HepG2 (cell line): ENCODE measurements at regions not wholly inside any gene's neighbourhood (a gene's known extent, or its start where the extent isn't known, plus 50 kb on each side); places are given as distances from the start of the nearest gene placed in this dataset.
"Not testable (repeated sequence)": the region's sequence is repeated elsewhere in the genome, so short reads cannot be mapped to it uniquely, and the experiment has no call there.

Experiments used
- FIP1L1 ChIP-seq: fragments of 200-400 bp; formaldehyde crosslinking; IDR thresholded peaks from 2 replicates; pipeline ENCODE4 v1.6.1; 2018; ENCODE audit warnings: low read depth, mild to moderate bottlenecking, low read length, moderate library complexity, borderline replicate concordance; ENCODE audit not compliant: insufficient read depth
- HNF4A ChIP-seq: sonication (generic); formaldehyde crosslinking; IDR thresholded peaks from 2 replicates; pipeline ENCODE4 v1.4.0; 2020; ENCODE audit warnings: missing genetic modification reagents
- KAT2B ChIP-seq: fragments of 150-350 bp; IDR thresholded peaks from 2 replicates; pipeline ENCODE4 v1.6.1; 2014; ENCODE audit warnings: low read depth, low read length, borderline replicate concordance
- NR3C1 ChIP-seq: sonication (generic); formaldehyde crosslinking; IDR thresholded peaks from 2 replicates; pipeline ENCODE4 v1.4.0; 2020; ENCODE audit warnings: missing genetic modification reagents
- PTBP1 ChIP-seq: fragments of 200-400 bp; formaldehyde crosslinking; IDR thresholded peaks from 2 replicates; pipeline ENCODE4 v1.6.1; 2018; ENCODE audit warnings: low read length, low read depth; ENCODE audit not compliant: poor library complexity, severe bottlenecking
- ZFP36 ChIP-seq: fragments of 150-350 bp; IDR thresholded peaks from 2 replicates; pipeline ENCODE4 v1.6.1; 2018; ENCODE audit warnings: borderline replicate concordance, low read length, low read depth; ENCODE audit not compliant: partially characterized antibody
- ZNF160 ChIP-seq: sonication (generic); formaldehyde crosslinking; IDR thresholded peaks from 2 replicates; pipeline ENCODE4 v1.8.0; 2022; ENCODE audit warnings: mild to moderate bottlenecking, inconsistent platforms, missing genetic modification reagents
- ZNF431 ChIP-seq: sonication (generic); formaldehyde crosslinking; IDR thresholded peaks from 2 replicates; pipeline ENCODE4 v1.9.0; 2022; ENCODE audit warnings: missing genetic modification reagents, low read depth, mild to moderate bottlenecking, borderline replicate concordance
- TF ChIP-seq, protein P1 (sequence below): sonication (generic); formaldehyde crosslinking; IDR thresholded peaks from 2 replicates; pipeline ENCODE4 v1.8.0; 2022; ENCODE audit warnings: missing genetic modification reagents, mild to moderate bottlenecking, borderline replicate concordance
- TF ChIP-seq, protein P2 (sequence below): sonication (generic); formaldehyde crosslinking; IDR thresholded peaks from 2 replicates; pipeline ENCODE4 v1.8.1; 2023; ENCODE audit warnings: mild to moderate bottlenecking, missing genetic modification reagents
- TF ChIP-seq, protein P3 (sequence below): IDR thresholded peaks from 2 replicates; pipeline ENCODE4 v1.6.1; 2012; ENCODE audit warnings: inconsistent platforms
- TF ChIP-seq, protein P4 (sequence below): sonication (generic); formaldehyde crosslinking; IDR thresholded peaks from 2 replicates; pipeline ENCODE4 v1.5.0; 2020; ENCODE audit warnings: mild to moderate bottlenecking, missing genetic modification reagents, moderate library complexity
- TF ChIP-seq, protein P5 (sequence below): sonication (generic); formaldehyde crosslinking; IDR thresholded peaks from 2 replicates; pipeline ENCODE4 v1.4.0; 2020; ENCODE audit warnings: missing genetic modification reagents
- TF ChIP-seq, protein P6 (sequence below): sonication (generic); formaldehyde crosslinking; IDR thresholded peaks from 2 replicates; pipeline ENCODE4 v1.4.0; 2020; ENCODE audit warnings: mild to moderate bottlenecking, low read depth, missing genetic modification reagents

DNA sequence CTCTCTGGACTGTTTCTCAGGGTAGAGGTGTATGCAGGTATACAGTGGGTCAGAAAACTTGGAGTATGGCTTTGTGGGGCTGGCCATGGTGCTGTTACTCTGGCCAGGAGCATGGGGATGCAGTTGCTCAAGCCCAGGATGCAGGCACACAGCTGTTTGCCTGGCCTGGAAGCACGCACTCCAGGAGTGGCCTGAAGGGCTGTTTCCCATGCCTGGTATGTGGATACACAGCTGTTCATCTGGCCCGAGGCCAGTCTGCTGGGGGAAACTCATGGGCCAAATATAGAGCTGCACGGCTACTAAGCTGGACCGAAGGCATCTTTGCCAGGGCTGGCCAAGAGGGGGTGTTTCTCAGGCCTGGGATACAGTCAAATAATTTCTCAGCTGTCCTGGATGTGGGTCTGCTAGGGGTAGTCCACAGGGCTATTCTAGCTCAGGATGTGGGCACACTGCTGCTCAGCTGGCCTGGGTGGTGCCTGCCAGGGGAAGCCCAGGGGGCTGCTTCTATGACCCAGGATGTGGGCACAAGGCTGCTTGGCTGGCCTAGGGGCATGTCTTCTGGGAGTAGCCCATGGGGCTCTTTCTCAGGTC is 104.1 kb downstream of the THSD1 start:
- TF ChIP-seq, protein P1, sequence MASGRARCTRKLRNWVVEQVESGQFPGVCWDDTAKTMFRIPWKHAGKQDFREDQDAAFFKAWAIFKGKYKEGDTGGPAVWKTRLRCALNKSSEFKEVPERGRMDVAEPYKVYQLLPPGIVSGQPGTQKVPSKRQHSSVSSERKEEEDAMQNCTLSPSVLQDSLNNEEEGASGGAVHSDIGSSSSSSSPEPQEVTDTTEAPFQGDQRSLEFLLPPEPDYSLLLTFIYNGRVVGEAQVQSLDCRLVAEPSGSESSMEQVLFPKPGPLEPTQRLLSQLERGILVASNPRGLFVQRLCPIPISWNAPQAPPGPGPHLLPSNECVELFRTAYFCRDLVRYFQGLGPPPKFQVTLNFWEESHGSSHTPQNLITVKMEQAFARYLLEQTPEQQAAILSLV (CRISPR knock-in tag) = not testable (repeated sequence)
- TF ChIP-seq HNF4A; ZNF431 (CRISPR knock-in tag); ZNF160 (CRISPR knock-in tag); FIP1L1; KAT2B; ZFP36; NR3C1; PTBP1: not testable (repeated sequence)
- TF ChIP-seq, protein P2, sequence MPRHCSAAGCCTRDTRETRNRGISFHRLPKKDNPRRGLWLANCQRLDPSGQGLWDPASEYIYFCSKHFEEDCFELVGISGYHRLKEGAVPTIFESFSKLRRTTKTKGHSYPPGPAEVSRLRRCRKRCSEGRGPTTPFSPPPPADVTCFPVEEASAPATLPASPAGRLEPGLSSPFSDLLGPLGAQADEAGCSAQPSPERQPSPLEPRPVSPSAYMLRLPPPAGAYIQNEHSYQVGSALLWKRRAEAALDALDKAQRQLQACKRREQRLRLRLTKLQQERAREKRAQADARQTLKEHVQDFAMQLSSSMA (CRISPR knock-in tag) = not testable (repeated sequence)
- TF ChIP-seq, protein P3, sequence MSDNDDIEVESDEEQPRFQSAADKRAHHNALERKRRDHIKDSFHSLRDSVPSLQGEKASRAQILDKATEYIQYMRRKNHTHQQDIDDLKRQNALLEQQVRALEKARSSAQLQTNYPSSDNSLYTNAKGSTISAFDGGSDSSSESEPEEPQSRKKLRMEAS = not testable (repeated sequence)
- TF ChIP-seq, protein P4, sequence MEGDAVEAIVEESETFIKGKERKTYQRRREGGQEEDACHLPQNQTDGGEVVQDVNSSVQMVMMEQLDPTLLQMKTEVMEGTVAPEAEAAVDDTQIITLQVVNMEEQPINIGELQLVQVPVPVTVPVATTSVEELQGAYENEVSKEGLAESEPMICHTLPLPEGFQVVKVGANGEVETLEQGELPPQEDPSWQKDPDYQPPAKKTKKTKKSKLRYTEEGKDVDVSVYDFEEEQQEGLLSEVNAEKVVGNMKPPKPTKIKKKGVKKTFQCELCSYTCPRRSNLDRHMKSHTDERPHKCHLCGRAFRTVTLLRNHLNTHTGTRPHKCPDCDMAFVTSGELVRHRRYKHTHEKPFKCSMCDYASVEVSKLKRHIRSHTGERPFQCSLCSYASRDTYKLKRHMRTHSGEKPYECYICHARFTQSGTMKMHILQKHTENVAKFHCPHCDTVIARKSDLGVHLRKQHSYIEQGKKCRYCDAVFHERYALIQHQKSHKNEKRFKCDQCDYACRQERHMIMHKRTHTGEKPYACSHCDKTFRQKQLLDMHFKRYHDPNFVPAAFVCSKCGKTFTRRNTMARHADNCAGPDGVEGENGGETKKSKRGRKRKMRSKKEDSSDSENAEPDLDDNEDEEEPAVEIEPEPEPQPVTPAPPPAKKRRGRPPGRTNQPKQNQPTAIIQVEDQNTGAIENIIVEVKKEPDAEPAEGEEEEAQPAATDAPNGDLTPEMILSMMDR = not testable (repeated sequence)
- TF ChIP-seq, protein P5, sequence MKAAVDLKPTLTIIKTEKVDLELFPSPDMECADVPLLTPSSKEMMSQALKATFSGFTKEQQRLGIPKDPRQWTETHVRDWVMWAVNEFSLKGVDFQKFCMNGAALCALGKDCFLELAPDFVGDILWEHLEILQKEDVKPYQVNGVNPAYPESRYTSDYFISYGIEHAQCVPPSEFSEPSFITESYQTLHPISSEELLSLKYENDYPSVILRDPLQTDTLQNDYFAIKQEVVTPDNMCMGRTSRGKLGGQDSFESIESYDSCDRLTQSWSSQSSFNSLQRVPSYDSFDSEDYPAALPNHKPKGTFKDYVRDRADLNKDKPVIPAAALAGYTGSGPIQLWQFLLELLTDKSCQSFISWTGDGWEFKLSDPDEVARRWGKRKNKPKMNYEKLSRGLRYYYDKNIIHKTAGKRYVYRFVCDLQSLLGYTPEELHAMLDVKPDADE (CRISPR knock-in tag) = not testable (repeated sequence)
- TF ChIP-seq, protein P6, sequence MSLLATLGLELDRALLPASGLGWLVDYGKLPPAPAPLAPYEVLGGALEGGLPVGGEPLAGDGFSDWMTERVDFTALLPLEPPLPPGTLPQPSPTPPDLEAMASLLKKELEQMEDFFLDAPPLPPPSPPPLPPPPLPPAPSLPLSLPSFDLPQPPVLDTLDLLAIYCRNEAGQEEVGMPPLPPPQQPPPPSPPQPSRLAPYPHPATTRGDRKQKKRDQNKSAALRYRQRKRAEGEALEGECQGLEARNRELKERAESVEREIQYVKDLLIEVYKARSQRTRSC (CRISPR knock-in tag) = not testable (repeated sequence)
